ENCODE measurements at regions not wholly inside any gene's neighbourhood (a gene's known extent, or its start where the extent isn't known, plus 50 kb on each side); places are given as distances from the start of the nearest gene placed in this dataset.
A peak's percentile ranks its signal among the peaks of the same experiment; 100 is the strongest.

GRCh38 chr6:40915165-40915564 is 123.9 kb downstream of the UNC5CL start:
- no peak overlapping the region for H2AFZ ChIP-seq (ENCODE audit: low read depth, low read length)
- TF ChIP-seq CTCF (IDR thresholded peaks at IDR 0.05; ENCODE audit: insufficient read depth, low read depth, low read length) = no peak
- no peak for TF ChIP-seq EZH2 (IDR thresholded peaks at IDR 0.05; ENCODE audit: insufficient read depth, low read length)
- peaks cover 2% of the 10 kb centered on the region for H3K27me3 ChIP-seq (ENCODE audit: insufficient read depth, low read length)
- Mint-ChIP-seq H3K4me3 (ENCODE audit: unreplicated experiment) (no peak overlapping the region), H3K9me3 (ENCODE audit: unreplicated experiment) (no peaks in the 10 kb centered on the region), H3K36me3 (ENCODE audit: low read depth, unreplicated experiment) (peaks cover 3% of the 10 kb centered on the region), H3K27me3 (ENCODE audit: low read depth, unreplicated experiment) (peaks cover 29% of the 10 kb centered on the region), H3K27ac (ENCODE audit: unreplicated experiment) (no peak overlapping the region), H3K4me1 (ENCODE audit: low read depth, unreplicated experiment) (peaks cover 3% of the 10 kb centered on the region)
- H3K27ac ChIP-seq (ENCODE audit: low read depth, low read length) = no peak overlapping the region
- no peak overlapping the region for H3K4me2 ChIP-seq (ENCODE audit: low read length)
- H3K9me3 ChIP-seq (ENCODE audit: insufficient read depth, low read depth, low read length) = no peaks in the 10 kb centered on the region
- no peaks in the 10 kb centered on the region for H4K20me1 ChIP-seq (ENCODE audit: insufficient read depth, low read length)
- FAIRE-seq (no peak), DNase-seq (ENCODE audit: low read depth) (no peak)
- no peaks in the 10 kb centered on the region for H3K36me3 ChIP-seq (ENCODE audit: insufficient read depth, low read length)
- no peaks in the 10 kb centered on the region for H3K79me2 ChIP-seq (ENCODE audit: insufficient read depth, low read length)
- no peak overlapping the region for H3K9ac ChIP-seq (ENCODE audit: low read length)
- no peaks in the 10 kb centered on the region for H3K4me1 ChIP-seq (ENCODE audit: insufficient read depth, low read length)
- no peak overlapping the region for H3K4me3 ChIP-seq (ENCODE audit: insufficient read depth, low read depth, low read length)

GRCh38 chr6:40914005-40914404 is 125.0 kb downstream of the UNC5CL start:
- Mint-ChIP-seq H3K27me3 (ENCODE audit: low read depth, unreplicated experiment) (peaks cover 24% of the 10 kb centered on the region), H3K4me3 (ENCODE audit: unreplicated experiment) (no peak overlapping the region), H3K36me3 (ENCODE audit: low read depth, unreplicated experiment) (peaks cover 3% of the 10 kb centered on the region), H3K4me1 (ENCODE audit: low read depth, unreplicated experiment) (peaks cover 3% of the 10 kb centered on the region), H3K9me3 (ENCODE audit: unreplicated experiment) (no peaks in the 10 kb centered on the region), H3K27ac (ENCODE audit: unreplicated experiment) (no peak overlapping the region)
- Histone ChIP-seq H3K36me3 (ENCODE audit: insufficient read depth, low read length) (no peaks in the 10 kb centered on the region), H4K20me1 (ENCODE audit: insufficient read depth, low read length) (no peaks in the 10 kb centered on the region), H3K27ac (ENCODE audit: low read depth, low read length) (no peak overlapping the region), H3K9ac (ENCODE audit: low read length) (no peak overlapping the region), H3K4me1 (ENCODE audit: insufficient read depth, low read length) (no peaks in the 10 kb centered on the region), H3K4me2 (ENCODE audit: low read length) (no peak overlapping the region), H3K4me3 (ENCODE audit: insufficient read depth, low read depth, low read length) (no peak overlapping the region), H3K9me3 (ENCODE audit: insufficient read depth, low read depth, low read length) (no peaks in the 10 kb centered on the region), H3K79me2 (ENCODE audit: insufficient read depth, low read length) (no peaks in the 10 kb centered on the region), H3K27me3 (ENCODE audit: insufficient read depth, low read length) (peaks cover 2% of the 10 kb centered on the region), H2AFZ (ENCODE audit: low read depth, low read length) (no peak overlapping the region)
- no peak for DNase-seq (ENCODE audit: low read depth)
- no peak for FAIRE-seq
- no peak for TF ChIP-seq EZH2 (IDR thresholded peaks at IDR 0.05; ENCODE audit: insufficient read depth, low read length)
- TF ChIP-seq CTCF (IDR thresholded peaks at IDR 0.05; ENCODE audit: insufficient read depth, low read depth, low read length) = no peak

- no peak for FAIRE-seq
- Histone ChIP-seq H3K4me2 (ENCODE audit: low read length) (no peak overlapping the region), H3K79me2 (ENCODE audit: insufficient read depth, low read length) (no peaks in the 10 kb centered on the region), H2AFZ (ENCODE audit: low read depth, low read length) (no peak overlapping the region), H3K9ac (ENCODE audit: low read length) (no peak overlapping the region), H3K9me3 (ENCODE audit: insufficient read depth, low read depth, low read length) (no peaks in the 10 kb centered on the region), H3K4me3 (ENCODE audit: insufficient read depth, low read depth, low read length) (no peak overlapping the region), H3K27ac (ENCODE audit: low read depth, low read length) (no peak overlapping the region), H3K27me3 (ENCODE audit: insufficient read depth, low read length) (peaks cover 2% of the 10 kb centered on the region), H4K20me1 (ENCODE audit: insufficient read depth, low read length) (no peaks in the 10 kb centered on the region), H3K4me1 (ENCODE audit: insufficient read depth, low read length) (peaks cover 4% of the 10 kb centered on the region), H3K36me3 (ENCODE audit: insufficient read depth, low read length) (no peaks in the 10 kb centered on the region)
- H3K4me1 Mint-ChIP-seq (ENCODE audit: low read depth, unreplicated experiment) = peaks cover 3% of the 10 kb centered on the region
- H3K27me3 Mint-ChIP-seq (ENCODE audit: low read depth, unreplicated experiment) = peaks cover 13% of the 10 kb centered on the region
- no peak overlapping the region for H3K27ac Mint-ChIP-seq (ENCODE audit: unreplicated experiment)
- no peak for TF ChIP-seq EZH2 (IDR thresholded peaks at IDR 0.05; ENCODE audit: insufficient read depth, low read length)
- peak; percentile 29 for TF ChIP-seq CTCF (IDR thresholded peaks at IDR 0.05; ENCODE audit: insufficient read depth, low read depth, low read length)
- no peak for DNase-seq (ENCODE audit: low read depth)
- H3K36me3 Mint-ChIP-seq (ENCODE audit: low read depth, unreplicated experiment) = peaks cover 3% of the 10 kb centered on the region
- H3K4me3 Mint-ChIP-seq (ENCODE audit: unreplicated experiment) = no peak overlapping the region
- H3K9me3 Mint-ChIP-seq (ENCODE audit: unreplicated experiment) = no peaks in the 10 kb centered on the region
Measured at GRCh38 chr6:40912158-40912946, 126.7 kb downstream of the UNC5CL start.

All from astrocyte (in vitro differentiated cells and primary cell).